MG63 (cell line): ENCODE measurements at regions not wholly inside any gene's neighbourhood (a gene's known extent, or its start where the extent isn't known, plus 50 kb on each side); places are given as distances from the start of the nearest gene placed in this dataset.

Experiments used
- DNase-seq: peaks from one replicate; pipeline ENCODE4 v3.0.0-alpha.2; 2020
- H3K27me3 ChIP-seq: fragments of 250-450 bp; sonication (Bioruptor Pico); 2 replicates; pipeline ENCODE4 v1.5.1; 2020; ENCODE audit warnings: mild to moderate bottlenecking, moderate library complexity
- H3K36me3 ChIP-seq: fragments of 250-450 bp; sonication (Bioruptor Pico); 2 replicates; pipeline ENCODE4 v1.5.1; 2020; ENCODE audit warnings: mild to moderate bottlenecking, moderate library complexity
- H3K4me3 ChIP-seq: fragments of 250-450 bp; sonication (Bioruptor Pico); 2 replicates; pipeline ENCODE4 v1.5.1; 2020; ENCODE audit warnings: mild to moderate bottlenecking, moderate library complexity
- H3K9me3 ChIP-seq: fragments of 250-450 bp; sonication (Bioruptor Pico); 2 replicates; pipeline ENCODE4 v1.5.1; 2020; ENCODE audit warnings: mild to moderate bottlenecking, moderate library complexity

GRCh38 chr9:105828171-105828570, 133.8 kb downstream of the TMEM38B start:
- no peak for DNase-seq
- H3K4me3 ChIP-seq: no peak overlapping the region
- H3K27me3 ChIP-seq: no peaks in the 10 kb centered on the region
- H3K9me3 ChIP-seq: no peaks in the 10 kb centered on the region
- no peaks in the 10 kb centered on the region for H3K36me3 ChIP-seq

GRCh38 chr9:105828596-105829213, 134.4 kb downstream of the TMEM38B start:
- no peak overlapping the region for H3K4me3 ChIP-seq
- H3K36me3 ChIP-seq: no peaks in the 10 kb centered on the region
- no peak for DNase-seq
- no peaks in the 10 kb centered on the region for H3K9me3 ChIP-seq
- no peaks in the 10 kb centered on the region for H3K27me3 ChIP-seq

- no peak for DNase-seq
- Histone ChIP-seq H3K9me3 (no peaks in the 10 kb centered on the region), H3K4me3 (no peak overlapping the region), H3K36me3 (no peaks in the 10 kb centered on the region), H3K27me3 (no peaks in the 10 kb centered on the region)
Observed at GRCh38 chr9:105830461-105830860, 136.1 kb downstream of the TMEM38B start.

- no peak overlapping the region for H3K4me3 ChIP-seq
- no peaks in the 10 kb centered on the region for H3K9me3 ChIP-seq
- H3K27me3 ChIP-seq: no peaks in the 10 kb centered on the region
- no peaks in the 10 kb centered on the region for H3K36me3 ChIP-seq
- DNase-seq: no peak
Observed at GRCh38 chr9:105832096-105832710, 137.9 kb downstream of the TMEM38B start.

- H3K4me3 ChIP-seq: no peak overlapping the region
- H3K9me3 ChIP-seq: no peaks in the 10 kb centered on the region
- H3K27me3 ChIP-seq: no peaks in the 10 kb centered on the region
- DNase-seq: no peak
- no peaks in the 10 kb centered on the region for H3K36me3 ChIP-seq
Observed at GRCh38 chr9:105833271-105833975, 139.1 kb downstream of the TMEM38B start.

GRCh38 chr9:105834404-105834803, 140.1 kb downstream of the TMEM38B start:
- no peak for DNase-seq
- H3K4me3 ChIP-seq: no peak overlapping the region
- H3K9me3 ChIP-seq: no peaks in the 10 kb centered on the region
- no peaks in the 10 kb centered on the region for H3K36me3 ChIP-seq
- no peaks in the 10 kb centered on the region for H3K27me3 ChIP-seq

GRCh38 chr9:105835721-105836120, 141.4 kb downstream of the TMEM38B start:
- Histone ChIP-seq H3K9me3 (no peaks in the 10 kb centered on the region), H3K27me3 (no peaks in the 10 kb centered on the region), H3K4me3 (no peak overlapping the region), H3K36me3 (no peaks in the 10 kb centered on the region)
- no peak for DNase-seq

- DNase-seq: no peak
- Histone ChIP-seq H3K9me3 (no peaks in the 10 kb centered on the region), H3K36me3 (no peaks in the 10 kb centered on the region)
Observed at GRCh38 chr9:105836936-105837660, 142.8 kb downstream of the TMEM38B start.

GRCh38 chr9:105841562-105841961, 147.2 kb downstream of the TMEM38B start:
- no peak for DNase-seq
- Histone ChIP-seq H3K36me3 (no peaks in the 10 kb centered on the region), H3K27me3 (no peaks in the 10 kb centered on the region), H3K9me3 (no peaks in the 10 kb centered on the region), H3K4me3 (no peak overlapping the region)

More at GRCh38 chr9:105836936-105837660, 142.8 kb downstream of the TMEM38B start:
- no peaks in the 10 kb centered on the region for H3K27me3 ChIP-seq
- H3K4me3 ChIP-seq: no peak overlapping the region

- no peaks in the 10 kb centered on the region for H3K27me3 ChIP-seq
- no peak overlapping the region for H3K4me3 ChIP-seq
- no peak for DNase-seq
- H3K36me3 ChIP-seq: no peaks in the 10 kb centered on the region
- H3K9me3 ChIP-seq: no peaks in the 10 kb centered on the region
Observed at GRCh38 chr9:105842023-105842644, 147.8 kb downstream of the TMEM38B start.

- no peaks in the 10 kb centered on the region for H3K36me3 ChIP-seq
- no peaks in the 10 kb centered on the region for H3K9me3 ChIP-seq
- DNase-seq: no peak
- H3K27me3 ChIP-seq: no peaks in the 10 kb centered on the region
- no peak overlapping the region for H3K4me3 ChIP-seq
Observed at GRCh38 chr9:105846825-105847224, 152.5 kb downstream of the TMEM38B start.

GRCh38 chr9:105850852-105851500, 156.6 kb downstream of the TMEM38B start:
- DNase-seq: no peak
- no peak overlapping the region for H3K4me3 ChIP-seq
- H3K27me3 ChIP-seq: no peaks in the 10 kb centered on the region
- H3K36me3 ChIP-seq: no peaks in the 10 kb centered on the region
- H3K9me3 ChIP-seq: no peaks in the 10 kb centered on the region

GRCh38 chr9:105854026-105854782, 159.9 kb downstream of the TMEM38B start:
- H3K4me3 ChIP-seq: no peak overlapping the region
- H3K27me3 ChIP-seq: no peaks in the 10 kb centered on the region
- H3K36me3 ChIP-seq: no peaks in the 10 kb centered on the region
- DNase-seq: no peak
- H3K9me3 ChIP-seq: no peaks in the 10 kb centered on the region

GRCh38 chr9:105854783-105855724, 160.7 kb downstream of the TMEM38B start:
- no peaks in the 10 kb centered on the region for H3K36me3 ChIP-seq
- no peaks in the 10 kb centered on the region for H3K27me3 ChIP-seq
- no peak overlapping the region for H3K4me3 ChIP-seq
- no peak for DNase-seq
- no peaks in the 10 kb centered on the region for H3K9me3 ChIP-seq

- DNase-seq: no peak
- H3K27me3 ChIP-seq: no peaks in the 10 kb centered on the region
- H3K9me3 ChIP-seq: no peaks in the 10 kb centered on the region
- no peaks in the 10 kb centered on the region for H3K36me3 ChIP-seq
- no peak overlapping the region for H3K4me3 ChIP-seq
Observed at GRCh38 chr9:105855987-105856386, 161.6 kb downstream of the TMEM38B start.
